WTC11 (cell line): ENCODE measurements at regions not wholly inside any gene's neighbourhood (a gene's known extent, or its start where the extent isn't known, plus 50 kb on each side); places are given as distances from the start of the nearest gene placed in this dataset.

Experiments
- ATAC-seq: fragments of 200-7000 bp; cut with Tn5 transposase; 2 replicates; pipeline ENCODE4 v1.10.0; 2021; ENCODE audit warnings: mild to moderate bottlenecking, moderate library complexity
- CTCF ChIA-PET: fragments of 300-600 bp; sonication (Branson Sonifier 250); formaldehyde crosslinking; loops from one replicate; lab custom pipeline; 2021; ENCODE audit warnings: antibody characterized with exemption; lab: Charles Lee
- POLR2A ChIA-PET: fragments of 350-600 bp; sonication (Branson Sonifier 250); formaldehyde crosslinking; loops from one replicate; lab custom pipeline; 2021; ENCODE audit warnings: antibody characterized with exemption; lab: Charles Lee
- DNase-seq: peaks from one replicate; pipeline ENCODE4 v3.0.0; 2021; ENCODE audit warnings: low spot score
- H3K27ac Mint-ChIP-seq: 2 replicates; pipeline ENCODE4 v1.8.0; 2021; ENCODE audit warnings: mixed read lengths
- H3K27me3 Mint-ChIP-seq: 2 replicates; pipeline ENCODE4 v1.8.0; 2021; ENCODE audit warnings: low read depth, mild to moderate bottlenecking, moderate library complexity, mixed read lengths
- H3K36me3 Mint-ChIP-seq: 2 replicates; pipeline ENCODE4 v1.8.0; 2021; ENCODE audit warnings: mixed read lengths
- H3K4me1 Mint-ChIP-seq: 2 replicates; pipeline ENCODE4 v1.8.0; 2022; ENCODE audit warnings: mixed read lengths
- H3K4me3 Mint-ChIP-seq: 2 replicates; pipeline ENCODE4 v1.8.0; 2021; ENCODE audit warnings: mild to moderate bottlenecking, moderate library complexity, mixed read lengths
- H3K9me3 Mint-ChIP-seq: 2 replicates; pipeline ENCODE4 v1.8.0; 2021; ENCODE audit warnings: mixed read lengths
- ESRRA ChIP-seq: sonication (generic); formaldehyde crosslinking; IDR thresholded peaks from 2 replicates; pipeline ENCODE4 v1.8.1; 2022; ENCODE audit warnings: mild to moderate bottlenecking, missing genetic modification reagents, borderline replicate concordance
- JUN ChIP-seq: sonication (generic); formaldehyde crosslinking; IDR thresholded peaks from 2 replicates; pipeline ENCODE4 v1.8.0; 2023; ENCODE audit warnings: mild to moderate bottlenecking, missing genetic modification reagents
- KAT7 ChIP-seq: sonication (generic); formaldehyde crosslinking; IDR thresholded peaks from 2 replicates; pipeline ENCODE4 v1.8.1; 2023; ENCODE audit warnings: missing genetic modification reagents, mild to moderate bottlenecking, borderline replicate concordance
- MXD4 ChIP-seq: fragments of 250-450 bp; sonication (Bioruptor Pico); IDR thresholded peaks from 2 replicates; pipeline ENCODE4 v1.8.0; 2021; ENCODE audit warnings: mild to moderate bottlenecking, moderate library complexity, borderline replicate concordance
- NFATC4 ChIP-seq: fragments of 250-450 bp; sonication (Bioruptor Pico); IDR thresholded peaks from 2 replicates; pipeline ENCODE4 v1.9.0; 2021; ENCODE audit warnings: mild to moderate bottlenecking
- PRRX2 ChIP-seq: fragments of 250-450 bp; sonication (Bioruptor Pico); IDR thresholded peaks from 2 replicates; pipeline ENCODE4 v1.8.0; 2021; ENCODE audit warnings: mild to moderate bottlenecking
- SMAD3 ChIP-seq: sonication (generic); formaldehyde crosslinking; IDR thresholded peaks from 2 replicates; pipeline ENCODE4 v1.8.0; 2022; ENCODE audit warnings: missing genetic modification reagents, mild to moderate bottlenecking, borderline replicate concordance
- SP1 ChIP-seq: sonication (generic); formaldehyde crosslinking; conservative IDR thresholded peaks from 2 replicates; pipeline ENCODE4 v1.8.1; 2022; ENCODE audit warnings: missing genetic modification reagents
- TP53 ChIP-seq: sonication (generic); formaldehyde crosslinking; IDR thresholded peaks from 2 replicates; pipeline ENCODE4 v1.8.1; 2023; ENCODE audit warnings: mild to moderate bottlenecking, missing genetic modification reagents
- ZNF317 ChIP-seq: sonication (generic); formaldehyde crosslinking; IDR thresholded peaks from 2 replicates; pipeline ENCODE4 v1.8.1; 2023; ENCODE audit warnings: low read depth, mild to moderate bottlenecking, moderate library complexity, missing genetic modification reagents, borderline replicate concordance
- ZNF396 ChIP-seq: fragments of 250-450 bp; sonication (Bioruptor Pico); IDR thresholded peaks from 2 replicates; pipeline ENCODE4 v1.8.0; 2021; ENCODE audit warnings: mild to moderate bottlenecking, moderate library complexity, borderline replicate concordance
- TF ChIP-seq, protein P1 (sequence below): sonication (generic); formaldehyde crosslinking; IDR thresholded peaks from 2 replicates; pipeline ENCODE4 v1.8.0; 2023; ENCODE audit warnings: missing genetic modification reagents, mild to moderate bottlenecking, borderline replicate concordance
- TF ChIP-seq, protein P2 (sequence below): sonication (generic); formaldehyde crosslinking; IDR thresholded peaks from 2 replicates; pipeline ENCODE4 v1.8.1; 2023; ENCODE audit warnings: mild to moderate bottlenecking, missing genetic modification reagents, moderate library complexity
- TF ChIP-seq, protein P3 (sequence below): fragments of 250-450 bp; sonication (Bioruptor Pico); IDR thresholded peaks from 2 replicates; pipeline ENCODE4 v1.9.0; 2021; ENCODE audit warnings: moderate library complexity, mild to moderate bottlenecking, inconsistent platforms, borderline replicate concordance
- TF ChIP-seq, protein P4 (sequence below): fragments of 200-600 bp; IDR thresholded peaks from 2 replicates; pipeline ENCODE4 v1.8.0; 2022; ENCODE audit warnings: antibody characterized with exemption
- TF ChIP-seq, protein P5 (sequence below): sonication (generic); formaldehyde crosslinking; IDR thresholded peaks from 2 replicates; pipeline ENCODE4 v1.8.1; 2023; ENCODE audit warnings: mild to moderate bottlenecking, missing genetic modification reagents
- TF ChIP-seq, protein P6 (sequence below): sonication (generic); formaldehyde crosslinking; IDR thresholded peaks from 2 replicates; pipeline ENCODE4 v1.8.1; 2022; ENCODE audit warnings: low read depth, missing genetic modification reagents, borderline replicate concordance
- TF ChIP-seq, protein P7 (sequence below): sonication (generic); formaldehyde crosslinking; conservative IDR thresholded peaks from 2 replicates; pipeline ENCODE4 v1.8.1; 2023; ENCODE audit warnings: mild to moderate bottlenecking, low read depth, missing genetic modification reagents, moderate library complexity
- TF ChIP-seq, protein P8 (sequence below): sonication (generic); formaldehyde crosslinking; IDR thresholded peaks from 2 replicates; pipeline ENCODE4 v1.8.0; 2022; ENCODE audit warnings: mild to moderate bottlenecking, missing genetic modification reagents

DNA sequence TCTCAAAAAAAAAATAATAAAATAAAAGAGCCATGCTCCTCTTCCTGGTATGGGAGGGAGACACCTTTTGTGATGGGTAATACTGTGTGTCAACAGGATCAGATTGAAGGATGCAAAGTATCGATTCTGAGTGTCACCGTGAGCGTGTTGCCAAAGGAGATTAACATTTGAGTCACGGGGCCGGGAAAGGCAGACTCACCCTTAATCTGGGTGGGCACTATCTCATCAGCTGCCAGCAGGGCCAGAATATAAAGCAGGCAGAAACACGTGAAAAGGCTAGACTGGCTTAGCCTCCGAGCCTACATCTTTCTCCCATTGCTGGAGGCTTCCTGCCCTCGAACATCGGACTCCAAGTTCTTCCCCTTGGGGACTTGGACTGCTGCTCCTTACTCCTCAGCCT, 95.4 kb downstream of the SHOX start:
- ATAC-seq = no peak
- Mint-ChIP-seq H3K36me3 (peaks cover 18% of the 10 kb centered on the region), H3K27ac (no peak overlapping the region), H3K4me1 (peaks cover 7% of the 10 kb centered on the region), H3K27me3 (no peaks in the 10 kb centered on the region; the same call in 1 of the 2 replicates), H3K4me3 (no peak overlapping the region), H3K9me3 (peaks cover 26% of the 10 kb centered on the region)
- CTCF ChIA-PET = no interaction called here
- TF ChIP-seq KAT7 (CRISPR knock-in tag) (no peak), JUN (no peak), TP53 (CRISPR knock-in tag) (no peak), MXD4 (no peak), ZNF317 (CRISPR knock-in tag) (no peak), PRRX2 (CRISPR knock-in tag) (no peak)
- TF ChIP-seq, protein P1, sequence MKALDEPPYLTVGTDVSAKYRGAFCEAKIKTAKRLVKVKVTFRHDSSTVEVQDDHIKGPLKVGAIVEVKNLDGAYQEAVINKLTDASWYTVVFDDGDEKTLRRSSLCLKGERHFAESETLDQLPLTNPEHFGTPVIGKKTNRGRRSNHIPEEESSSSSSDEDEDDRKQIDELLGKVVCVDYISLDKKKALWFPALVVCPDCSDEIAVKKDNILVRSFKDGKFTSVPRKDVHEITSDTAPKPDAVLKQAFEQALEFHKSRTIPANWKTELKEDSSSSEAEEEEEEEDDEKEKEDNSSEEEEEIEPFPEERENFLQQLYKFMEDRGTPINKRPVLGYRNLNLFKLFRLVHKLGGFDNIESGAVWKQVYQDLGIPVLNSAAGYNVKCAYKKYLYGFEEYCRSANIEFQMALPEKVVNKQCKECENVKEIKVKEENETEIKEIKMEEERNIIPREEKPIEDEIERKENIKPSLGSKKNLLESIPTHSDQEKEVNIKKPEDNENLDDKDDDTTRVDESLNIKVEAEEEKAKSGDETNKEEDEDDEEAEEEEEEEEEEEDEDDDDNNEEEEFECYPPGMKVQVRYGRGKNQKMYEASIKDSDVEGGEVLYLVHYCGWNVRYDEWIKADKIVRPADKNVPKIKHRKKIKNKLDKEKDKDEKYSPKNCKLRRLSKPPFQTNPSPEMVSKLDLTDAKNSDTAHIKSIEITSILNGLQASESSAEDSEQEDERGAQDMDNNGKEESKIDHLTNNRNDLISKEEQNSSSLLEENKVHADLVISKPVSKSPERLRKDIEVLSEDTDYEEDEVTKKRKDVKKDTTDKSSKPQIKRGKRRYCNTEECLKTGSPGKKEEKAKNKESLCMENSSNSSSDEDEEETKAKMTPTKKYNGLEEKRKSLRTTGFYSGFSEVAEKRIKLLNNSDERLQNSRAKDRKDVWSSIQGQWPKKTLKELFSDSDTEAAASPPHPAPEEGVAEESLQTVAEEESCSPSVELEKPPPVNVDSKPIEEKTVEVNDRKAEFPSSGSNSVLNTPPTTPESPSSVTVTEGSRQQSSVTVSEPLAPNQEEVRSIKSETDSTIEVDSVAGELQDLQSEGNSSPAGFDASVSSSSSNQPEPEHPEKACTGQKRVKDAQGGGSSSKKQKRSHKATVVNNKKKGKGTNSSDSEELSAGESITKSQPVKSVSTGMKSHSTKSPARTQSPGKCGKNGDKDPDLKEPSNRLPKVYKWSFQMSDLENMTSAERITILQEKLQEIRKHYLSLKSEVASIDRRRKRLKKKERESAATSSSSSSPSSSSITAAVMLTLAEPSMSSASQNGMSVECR = no peak
- TF ChIP-seq, protein P2, sequence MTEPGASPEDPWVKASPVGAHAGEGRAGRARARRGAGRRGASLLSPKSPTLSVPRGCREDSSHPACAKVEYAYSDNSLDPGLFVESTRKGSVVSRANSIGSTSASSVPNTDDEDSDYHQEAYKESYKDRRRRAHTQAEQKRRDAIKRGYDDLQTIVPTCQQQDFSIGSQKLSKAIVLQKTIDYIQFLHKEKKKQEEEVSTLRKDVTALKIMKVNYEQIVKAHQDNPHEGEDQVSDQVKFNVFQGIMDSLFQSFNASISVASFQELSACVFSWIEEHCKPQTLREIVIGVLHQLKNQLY = no peak
- TF ChIP-seq, protein P3, sequence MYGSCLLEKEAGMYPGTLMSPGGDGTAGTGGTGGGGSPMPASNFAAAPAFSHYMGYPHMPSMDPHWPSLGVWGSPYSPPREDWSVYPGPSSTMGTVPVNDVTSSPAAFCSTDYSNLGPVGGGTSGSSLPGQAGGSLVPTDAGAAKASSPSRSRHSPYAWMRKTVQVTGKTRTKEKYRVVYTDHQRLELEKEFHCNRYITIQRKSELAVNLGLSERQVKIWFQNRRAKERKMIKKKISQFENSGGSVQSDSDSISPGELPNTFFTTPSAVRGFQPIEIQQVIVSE (CRISPR knock-in tag) = no peak
- TF ChIP-seq, protein P4, sequence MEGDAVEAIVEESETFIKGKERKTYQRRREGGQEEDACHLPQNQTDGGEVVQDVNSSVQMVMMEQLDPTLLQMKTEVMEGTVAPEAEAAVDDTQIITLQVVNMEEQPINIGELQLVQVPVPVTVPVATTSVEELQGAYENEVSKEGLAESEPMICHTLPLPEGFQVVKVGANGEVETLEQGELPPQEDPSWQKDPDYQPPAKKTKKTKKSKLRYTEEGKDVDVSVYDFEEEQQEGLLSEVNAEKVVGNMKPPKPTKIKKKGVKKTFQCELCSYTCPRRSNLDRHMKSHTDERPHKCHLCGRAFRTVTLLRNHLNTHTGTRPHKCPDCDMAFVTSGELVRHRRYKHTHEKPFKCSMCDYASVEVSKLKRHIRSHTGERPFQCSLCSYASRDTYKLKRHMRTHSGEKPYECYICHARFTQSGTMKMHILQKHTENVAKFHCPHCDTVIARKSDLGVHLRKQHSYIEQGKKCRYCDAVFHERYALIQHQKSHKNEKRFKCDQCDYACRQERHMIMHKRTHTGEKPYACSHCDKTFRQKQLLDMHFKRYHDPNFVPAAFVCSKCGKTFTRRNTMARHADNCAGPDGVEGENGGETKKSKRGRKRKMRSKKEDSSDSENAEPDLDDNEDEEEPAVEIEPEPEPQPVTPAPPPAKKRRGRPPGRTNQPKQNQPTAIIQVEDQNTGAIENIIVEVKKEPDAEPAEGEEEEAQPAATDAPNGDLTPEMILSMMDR = no peak
- DNase-seq = no peak
- POLR2A ChIA-PET = no interaction called here

DNA sequence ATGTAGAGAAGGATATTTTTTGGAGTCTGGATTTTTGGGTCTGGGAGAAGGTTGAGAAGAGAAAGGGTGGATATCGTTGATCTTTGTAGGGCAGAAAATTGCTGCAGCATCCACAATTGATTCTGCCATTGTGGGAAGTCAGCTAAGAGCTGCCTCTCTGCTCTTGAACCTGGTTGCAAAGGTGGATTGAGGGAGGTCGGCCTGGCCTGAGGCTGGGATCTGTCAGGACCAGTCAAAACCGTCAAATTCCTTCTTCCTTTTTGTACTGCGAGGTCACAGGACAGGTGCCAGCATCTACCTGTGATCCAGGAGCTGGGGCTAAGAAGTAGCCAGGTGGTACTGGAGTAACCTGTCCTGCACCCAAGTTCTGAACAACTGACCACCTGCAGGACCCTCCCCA, 93.7 kb downstream of the SHOX start:
- no peak for DNase-seq

More for the DNA sequence above, 93.7 kb downstream of the SHOX start:
- ChIA-PET POLR2A (no interaction called here), CTCF (no interaction called here)
- H3K4me3 Mint-ChIP-seq = no peak overlapping the region
- no peak for ATAC-seq
- no peaks in the 10 kb centered on the region; the same call in 1 of the 2 replicates for H3K27me3 Mint-ChIP-seq
- H3K4me1 Mint-ChIP-seq = peaks cover 7% of the 10 kb centered on the region
- TF ChIP-seq, protein P5, sequence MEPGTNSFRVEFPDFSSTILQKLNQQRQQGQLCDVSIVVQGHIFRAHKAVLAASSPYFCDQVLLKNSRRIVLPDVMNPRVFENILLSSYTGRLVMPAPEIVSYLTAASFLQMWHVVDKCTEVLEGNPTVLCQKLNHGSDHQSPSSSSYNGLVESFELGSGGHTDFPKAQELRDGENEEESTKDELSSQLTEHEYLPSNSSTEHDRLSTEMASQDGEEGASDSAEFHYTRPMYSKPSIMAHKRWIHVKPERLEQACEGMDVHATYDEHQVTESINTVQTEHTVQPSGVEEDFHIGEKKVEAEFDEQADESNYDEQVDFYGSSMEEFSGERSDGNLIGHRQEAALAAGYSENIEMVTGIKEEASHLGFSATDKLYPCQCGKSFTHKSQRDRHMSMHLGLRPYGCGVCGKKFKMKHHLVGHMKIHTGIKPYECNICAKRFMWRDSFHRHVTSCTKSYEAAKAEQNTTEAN (CRISPR knock-in tag) = no peak
- TF ChIP-seq ESRRA (CRISPR knock-in tag) (no peak), SP1 (no peak), ZNF396 (no peak), SMAD3 (CRISPR knock-in tag) (no peak), PRRX2 (CRISPR knock-in tag) (no peak), MXD4 (no peak), NFATC4 (CRISPR knock-in tag) (no peak)
- TF ChIP-seq, protein P6, sequence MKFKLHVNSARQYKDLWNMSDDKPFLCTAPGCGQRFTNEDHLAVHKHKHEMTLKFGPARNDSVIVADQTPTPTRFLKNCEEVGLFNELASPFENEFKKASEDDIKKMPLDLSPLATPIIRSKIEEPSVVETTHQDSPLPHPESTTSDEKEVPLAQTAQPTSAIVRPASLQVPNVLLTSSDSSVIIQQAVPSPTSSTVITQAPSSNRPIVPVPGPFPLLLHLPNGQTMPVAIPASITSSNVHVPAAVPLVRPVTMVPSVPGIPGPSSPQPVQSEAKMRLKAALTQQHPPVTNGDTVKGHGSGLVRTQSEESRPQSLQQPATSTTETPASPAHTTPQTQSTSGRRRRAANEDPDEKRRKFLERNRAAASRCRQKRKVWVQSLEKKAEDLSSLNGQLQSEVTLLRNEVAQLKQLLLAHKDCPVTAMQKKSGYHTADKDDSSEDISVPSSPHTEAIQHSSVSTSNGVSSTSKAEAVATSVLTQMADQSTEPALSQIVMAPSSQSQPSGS (CRISPR knock-in tag) = no peak
- TF ChIP-seq, protein P7, sequence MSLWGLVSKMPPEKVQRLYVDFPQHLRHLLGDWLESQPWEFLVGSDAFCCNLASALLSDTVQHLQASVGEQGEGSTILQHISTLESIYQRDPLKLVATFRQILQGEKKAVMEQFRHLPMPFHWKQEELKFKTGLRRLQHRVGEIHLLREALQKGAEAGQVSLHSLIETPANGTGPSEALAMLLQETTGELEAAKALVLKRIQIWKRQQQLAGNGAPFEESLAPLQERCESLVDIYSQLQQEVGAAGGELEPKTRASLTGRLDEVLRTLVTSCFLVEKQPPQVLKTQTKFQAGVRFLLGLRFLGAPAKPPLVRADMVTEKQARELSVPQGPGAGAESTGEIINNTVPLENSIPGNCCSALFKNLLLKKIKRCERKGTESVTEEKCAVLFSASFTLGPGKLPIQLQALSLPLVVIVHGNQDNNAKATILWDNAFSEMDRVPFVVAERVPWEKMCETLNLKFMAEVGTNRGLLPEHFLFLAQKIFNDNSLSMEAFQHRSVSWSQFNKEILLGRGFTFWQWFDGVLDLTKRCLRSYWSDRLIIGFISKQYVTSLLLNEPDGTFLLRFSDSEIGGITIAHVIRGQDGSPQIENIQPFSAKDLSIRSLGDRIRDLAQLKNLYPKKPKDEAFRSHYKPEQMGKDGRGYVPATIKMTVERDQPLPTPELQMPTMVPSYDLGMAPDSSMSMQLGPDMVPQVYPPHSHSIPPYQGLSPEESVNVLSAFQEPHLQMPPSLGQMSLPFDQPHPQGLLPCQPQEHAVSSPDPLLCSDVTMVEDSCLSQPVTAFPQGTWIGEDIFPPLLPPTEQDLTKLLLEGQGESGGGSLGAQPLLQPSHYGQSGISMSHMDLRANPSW (CRISPR knock-in tag) = no peak
- TF ChIP-seq, protein P8, sequence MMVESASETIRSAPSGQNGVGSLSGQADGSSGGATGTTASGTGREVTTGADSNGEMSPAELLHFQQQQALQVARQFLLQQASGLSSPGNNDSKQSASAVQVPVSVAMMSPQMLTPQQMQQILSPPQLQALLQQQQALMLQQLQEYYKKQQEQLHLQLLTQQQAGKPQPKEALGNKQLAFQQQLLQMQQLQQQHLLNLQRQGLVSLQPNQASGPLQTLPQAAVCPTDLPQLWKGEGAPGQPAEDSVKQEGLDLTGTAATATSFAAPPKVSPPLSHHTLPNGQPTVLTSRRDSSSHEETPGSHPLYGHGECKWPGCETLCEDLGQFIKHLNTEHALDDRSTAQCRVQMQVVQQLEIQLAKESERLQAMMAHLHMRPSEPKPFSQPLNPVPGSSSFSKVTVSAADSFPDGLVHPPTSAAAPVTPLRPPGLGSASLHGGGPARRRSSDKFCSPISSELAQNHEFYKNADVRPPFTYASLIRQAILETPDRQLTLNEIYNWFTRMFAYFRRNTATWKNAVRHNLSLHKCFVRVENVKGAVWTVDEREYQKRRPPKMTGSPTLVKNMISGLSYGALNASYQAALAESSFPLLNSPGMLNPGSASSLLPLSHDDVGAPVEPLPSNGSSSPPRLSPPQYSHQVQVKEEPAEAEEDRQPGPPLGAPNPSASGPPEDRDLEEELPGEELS (CRISPR knock-in tag) = no peak
- peaks cover 26% of the 10 kb centered on the region for H3K9me3 Mint-ChIP-seq
- no peak overlapping the region for H3K27ac Mint-ChIP-seq
- peaks cover 18% of the 10 kb centered on the region for H3K36me3 Mint-ChIP-seq
